KOPT-K1 (cell line): ENCODE measurements at regions not wholly inside any gene's neighbourhood (a gene's known extent, or its start where the extent isn't known, plus 50 kb on each side); places are given as distances from the start of the nearest gene placed in this dataset.

Experiments used
- H3K27ac ChIP-seq: fragments of 200-600 bp; sonication (generic); 2 replicates; pipeline ENCODE4 v1.5.1; 2016; ENCODE audit warnings: antibody characterized with exemption, mild to moderate bottlenecking, low read depth, low read length; ENCODE audit not compliant: poor library complexity, severe bottlenecking
- H3K36me3 ChIP-seq: fragments of 200-600 bp; sonication (generic); 2 replicates; pipeline ENCODE4 v1.5.1; 2017; ENCODE audit warnings: antibody characterized with exemption, mild to moderate bottlenecking, low read length, moderate library complexity; ENCODE audit not compliant: insufficient read depth
- H3K9me3 ChIP-seq: fragments of 200-600 bp; sonication (generic); 2 replicates; pipeline ENCODE4 v1.5.1; 2017; ENCODE audit warnings: antibody characterized with exemption, low read length, mild to moderate bottlenecking; ENCODE audit not compliant: insufficient read depth, poor library complexity, severe bottlenecking

DNA sequence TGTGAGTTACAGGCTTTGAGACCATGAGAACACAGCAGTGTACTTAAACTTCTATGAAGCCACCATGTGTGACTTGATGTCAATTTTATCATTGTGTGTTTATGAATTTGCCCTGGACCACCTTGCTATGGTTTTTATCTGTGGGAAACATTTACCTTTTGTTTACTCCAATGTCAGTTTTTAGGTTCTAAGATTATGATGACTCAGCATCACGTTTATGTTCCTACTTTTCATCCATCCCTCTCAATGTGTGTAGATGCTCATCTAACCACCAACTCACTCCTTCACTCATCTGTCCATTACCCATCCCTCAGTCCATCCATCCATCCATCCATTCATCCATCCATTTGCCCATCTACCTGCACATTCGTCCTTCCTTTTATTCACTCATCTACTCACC is 338.8 kb downstream of the MIAT start:
- no peak overlapping the region for H3K27ac ChIP-seq
- H3K36me3 ChIP-seq = no peaks in the 10 kb centered on the region
- no peaks in the 10 kb centered on the region for H3K9me3 ChIP-seq

DNA sequence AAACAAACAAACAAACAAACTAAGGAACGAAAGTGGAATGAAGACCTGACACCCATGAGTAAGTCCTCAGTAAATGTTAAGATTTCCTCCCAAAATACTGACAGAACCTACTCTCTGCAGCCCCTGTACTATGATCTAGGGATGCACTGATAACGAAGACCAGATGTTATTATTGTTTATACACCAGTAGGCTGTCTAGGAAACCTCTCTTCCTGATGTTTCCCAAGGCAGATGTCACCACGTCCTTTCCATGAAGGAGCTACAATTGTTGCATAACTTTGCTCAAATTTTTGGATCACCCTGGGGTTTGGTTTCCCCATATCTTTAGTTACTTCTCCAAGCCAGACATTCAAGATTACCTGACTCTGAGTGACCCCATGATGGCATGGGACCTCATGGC is 340.7 kb downstream of the MIAT start:
- Histone ChIP-seq H3K9me3 (no peaks in the 10 kb centered on the region), H3K27ac (no peak overlapping the region), H3K36me3 (no peaks in the 10 kb centered on the region)

DNA sequence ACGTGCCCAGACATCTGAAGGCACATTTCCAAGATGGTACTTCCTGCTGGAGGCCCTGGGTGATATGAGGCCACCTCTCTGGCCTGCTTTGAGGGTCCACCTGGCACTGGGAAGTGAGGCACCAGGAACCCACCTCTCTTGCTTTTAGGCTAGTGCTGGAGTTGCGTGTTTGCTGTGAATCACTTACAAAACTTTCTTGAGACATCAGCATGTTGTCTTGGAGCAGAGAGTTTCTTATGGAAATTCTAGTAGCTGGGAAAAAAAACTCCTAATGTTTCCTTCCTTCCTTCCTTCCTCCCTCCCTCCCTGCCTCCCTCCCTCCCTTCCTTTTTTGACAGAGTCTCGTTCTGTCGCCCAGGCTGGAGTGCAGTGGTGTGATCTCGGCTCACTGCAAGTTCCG is 341.3 kb downstream of the MIAT start:
- Histone ChIP-seq H3K9me3 (no peaks in the 10 kb centered on the region), H3K27ac (no peak overlapping the region), H3K36me3 (no peaks in the 10 kb centered on the region)

DNA sequence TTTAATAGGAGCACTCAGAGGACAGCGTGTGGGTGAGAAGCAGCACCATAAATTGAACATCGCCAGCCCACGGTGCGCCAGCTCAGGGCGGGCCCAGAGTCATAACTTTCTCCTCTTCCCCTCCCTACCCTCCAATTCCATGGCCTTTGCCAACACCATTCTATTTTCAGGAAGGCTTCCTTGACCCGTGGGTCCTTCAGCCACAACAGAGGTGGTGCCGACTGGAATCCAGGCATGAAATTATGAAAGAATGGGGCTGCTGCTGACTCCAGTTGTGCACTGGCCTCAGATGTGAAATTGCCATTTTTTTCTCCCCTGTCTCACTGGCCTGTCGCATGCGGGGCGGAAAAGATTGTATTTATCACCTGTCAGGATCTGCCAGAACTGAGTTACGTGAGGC is 345.9 kb downstream of the MIAT start:
- no peaks in the 10 kb centered on the region for H3K9me3 ChIP-seq

DNA sequence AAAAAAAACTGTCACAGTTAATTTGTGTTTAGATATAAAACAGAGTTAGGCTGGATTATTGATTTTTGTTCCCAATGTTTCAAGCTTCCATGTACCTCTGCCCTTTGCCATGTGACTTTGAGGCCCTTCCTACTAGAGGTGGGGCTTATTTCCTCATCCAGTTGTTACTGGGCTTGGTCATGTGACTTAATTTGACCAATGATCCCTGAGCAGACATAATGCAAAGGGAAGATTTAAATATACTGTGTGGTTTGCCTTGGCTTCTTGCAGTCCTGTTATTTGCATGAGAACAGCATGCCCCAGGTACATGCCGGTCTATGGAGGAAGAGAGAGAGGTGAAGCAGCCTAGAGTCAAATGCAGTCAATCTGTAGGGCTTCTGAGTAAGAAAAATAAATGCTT is 347.0 kb downstream of the MIAT start:
- no peaks in the 10 kb centered on the region for H3K9me3 ChIP-seq
- H3K27ac ChIP-seq = no peak overlapping the region
- H3K36me3 ChIP-seq = no peaks in the 10 kb centered on the region

More for the DNA sequence above, 345.9 kb downstream of the MIAT start:
- H3K36me3 ChIP-seq = no peaks in the 10 kb centered on the region
- H3K27ac ChIP-seq = no peak overlapping the region

DNA sequence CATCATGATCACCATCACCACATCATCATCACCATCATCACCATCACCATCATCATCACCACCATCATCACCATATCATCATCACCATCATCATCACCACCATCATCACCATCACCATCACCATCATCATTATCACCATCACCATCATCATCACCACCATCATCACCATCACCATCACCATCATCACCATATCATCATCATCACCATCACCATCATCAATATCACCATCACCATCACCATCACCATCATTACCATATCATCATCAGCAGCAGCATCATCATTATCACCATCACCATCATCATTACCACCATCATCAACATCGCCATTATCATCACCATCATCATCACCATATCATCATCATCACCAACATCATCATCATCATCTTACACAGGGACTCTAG is 351.1 kb downstream of the MIAT start:
- no peak overlapping the region for H3K27ac ChIP-seq
- H3K36me3 ChIP-seq = no peaks in the 10 kb centered on the region
- no peaks in the 10 kb centered on the region for H3K9me3 ChIP-seq

DNA sequence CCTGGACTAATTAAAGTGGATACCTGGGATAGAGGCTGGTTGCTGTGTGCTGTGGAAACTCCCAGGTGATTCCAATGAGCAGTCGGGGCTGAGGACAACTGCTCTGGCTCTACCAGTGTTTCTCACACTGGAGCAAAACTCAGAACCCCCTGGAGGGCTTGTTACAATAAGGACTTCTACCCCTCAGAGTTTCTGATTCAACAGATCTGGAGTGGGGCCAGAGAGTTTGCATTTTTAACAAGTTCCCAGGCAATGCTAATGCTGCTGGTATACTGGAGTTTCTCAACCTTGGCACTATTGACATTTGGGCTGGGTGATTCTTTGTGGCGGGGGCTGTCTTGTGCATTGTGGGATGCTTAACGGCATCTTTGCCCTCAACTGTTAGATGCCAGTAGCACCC is 353.7 kb downstream of the MIAT start:
- H3K36me3 ChIP-seq = no peaks in the 10 kb centered on the region
- no peak overlapping the region for H3K27ac ChIP-seq
- H3K9me3 ChIP-seq = no peaks in the 10 kb centered on the region

DNA sequence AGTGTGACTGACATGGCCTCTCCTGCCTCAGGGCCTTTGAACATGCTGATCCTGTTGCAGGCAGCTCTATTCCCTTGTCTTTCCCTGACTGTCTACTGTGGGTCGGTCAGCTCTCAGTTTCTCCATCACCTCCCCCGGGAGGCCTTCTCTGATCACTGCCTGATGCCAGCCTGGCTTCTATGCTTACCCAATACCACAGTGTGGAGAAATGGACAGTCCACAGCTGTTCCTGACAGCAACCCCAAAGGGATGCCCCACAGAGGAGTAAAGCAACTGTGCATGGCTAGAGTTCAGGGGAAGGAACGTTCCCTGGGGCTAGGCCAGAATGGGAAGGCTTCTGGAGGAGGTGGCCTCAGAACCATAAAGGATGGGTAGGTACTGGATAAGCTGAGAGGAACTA is 354.3 kb downstream of the MIAT start:
- Histone ChIP-seq H3K9me3 (no peaks in the 10 kb centered on the region), H3K36me3 (no peaks in the 10 kb centered on the region), H3K27ac (no peak overlapping the region)

DNA sequence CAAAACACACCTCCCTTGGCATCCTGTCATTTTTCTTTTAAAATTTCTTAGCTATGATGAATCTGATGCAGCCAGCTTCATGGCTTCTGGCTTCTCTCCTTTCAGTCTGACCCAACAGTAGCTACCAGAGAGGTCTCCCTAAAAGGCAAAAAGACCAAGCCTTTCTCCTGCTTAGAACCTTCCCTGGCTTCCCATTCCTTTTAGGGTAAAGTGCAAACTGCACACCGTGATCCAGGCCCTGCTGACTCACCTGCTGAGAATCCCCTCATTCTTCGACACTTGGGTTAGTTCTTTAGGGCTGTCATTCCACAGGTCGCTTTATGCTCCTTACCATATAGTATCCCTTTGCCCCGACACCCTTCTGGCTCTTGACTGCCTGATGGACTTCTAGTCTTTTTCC is 362.4 kb downstream of the MIAT start:
- no peak overlapping the region for H3K27ac ChIP-seq
- no peaks in the 10 kb centered on the region for H3K36me3 ChIP-seq
- no peaks in the 10 kb centered on the region for H3K9me3 ChIP-seq

DNA sequence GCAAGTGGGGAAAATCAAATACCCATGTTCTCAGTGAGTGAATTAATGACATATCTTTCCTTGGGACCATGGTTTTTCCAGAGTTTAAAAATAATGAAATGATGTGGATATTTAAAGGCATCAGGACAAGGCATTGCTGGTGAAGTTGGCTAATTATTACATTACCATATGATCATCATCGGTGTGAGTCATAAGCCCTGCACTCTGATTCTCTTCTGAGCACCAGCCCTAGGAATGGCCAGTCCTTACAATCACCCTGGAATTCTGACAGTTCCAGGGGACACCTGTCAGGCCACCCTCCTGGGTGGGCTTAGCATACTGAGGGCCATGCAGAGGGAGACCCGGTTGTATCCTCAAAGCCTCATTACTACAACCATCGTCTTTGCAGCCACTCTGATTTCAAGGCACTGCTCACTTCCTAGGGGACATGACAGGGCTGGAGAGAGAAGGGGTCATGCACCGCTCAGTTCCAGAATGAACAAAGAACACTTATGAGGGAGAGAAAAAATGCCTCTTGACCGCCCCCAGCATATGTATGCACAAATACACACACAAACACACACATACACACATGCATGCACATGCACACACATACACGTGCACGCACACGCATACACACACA is 365.0 kb downstream of the MIAT start:
- no peaks in the 10 kb centered on the region for H3K9me3 ChIP-seq
- H3K36me3 ChIP-seq = no peaks in the 10 kb centered on the region
- H3K27ac ChIP-seq = no peak overlapping the region

DNA sequence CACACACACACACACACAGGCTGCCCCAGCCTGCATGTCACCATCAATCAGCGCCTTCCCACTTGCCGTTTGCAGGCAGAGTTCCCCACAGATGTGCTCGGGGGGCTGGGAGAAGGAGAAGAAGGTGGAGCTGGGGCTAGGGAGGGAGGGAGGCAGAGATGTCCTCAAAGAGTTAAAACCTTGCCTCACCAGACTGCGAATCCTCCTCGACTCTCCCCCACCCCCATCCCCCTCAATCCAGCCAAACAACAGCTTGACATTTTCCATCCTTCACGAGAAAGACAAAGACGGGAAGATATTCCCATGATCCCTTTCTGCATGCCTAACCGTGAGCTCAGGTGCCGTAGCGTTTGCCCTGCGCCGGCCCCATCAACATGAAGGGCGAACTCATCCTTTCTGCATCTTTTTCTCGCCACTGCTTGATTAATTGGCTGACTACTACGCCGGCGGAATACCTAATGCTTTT is 365.5 kb downstream of the MIAT start:
- H3K9me3 ChIP-seq = no peaks in the 10 kb centered on the region
- H3K36me3 ChIP-seq = no peaks in the 10 kb centered on the region
- H3K27ac ChIP-seq = no peak overlapping the region

DNA sequence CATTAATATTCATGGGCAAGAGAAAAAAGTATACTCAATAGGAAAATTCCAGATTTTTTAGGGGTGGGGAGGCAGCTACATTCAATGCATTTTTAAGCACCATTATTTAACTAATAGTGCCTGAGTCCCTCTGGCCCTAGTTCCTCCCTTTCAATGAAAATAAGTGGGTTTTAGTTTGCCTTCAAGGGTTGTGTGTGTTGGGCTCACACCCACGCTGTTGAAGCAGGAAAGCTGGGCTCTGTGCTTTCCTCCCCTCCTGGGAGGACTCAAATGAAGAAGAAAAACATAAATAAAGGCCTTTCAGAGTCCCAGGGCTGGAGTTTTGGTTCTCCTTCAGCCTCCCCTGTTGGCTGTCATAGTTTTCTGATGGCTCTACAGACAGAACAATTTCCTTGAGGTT is 366.2 kb downstream of the MIAT start:
- H3K27ac ChIP-seq = no peak overlapping the region
- no peaks in the 10 kb centered on the region for H3K9me3 ChIP-seq
- no peaks in the 10 kb centered on the region for H3K36me3 ChIP-seq

DNA sequence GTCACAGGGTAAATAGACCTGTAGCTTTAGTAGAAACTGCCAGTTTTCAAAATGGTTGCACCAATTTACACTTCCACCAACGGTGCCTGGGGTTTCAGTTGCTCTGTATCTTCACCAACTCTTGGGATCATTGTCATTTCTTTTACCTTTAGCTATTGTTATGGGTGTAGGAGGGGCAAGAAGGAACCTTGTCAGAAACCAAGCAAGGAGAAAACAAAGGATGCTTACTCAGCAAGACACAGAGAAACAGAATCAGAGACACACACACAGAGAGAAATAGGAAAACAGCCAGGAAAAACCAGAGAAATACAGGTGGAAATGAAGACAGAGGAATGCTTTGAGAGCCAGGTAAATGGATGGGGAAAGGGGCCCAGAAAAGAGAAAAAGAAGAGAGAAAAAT is 367.6 kb downstream of the MIAT start:
- no peak overlapping the region for H3K27ac ChIP-seq
- no peaks in the 10 kb centered on the region for H3K36me3 ChIP-seq
- no peaks in the 10 kb centered on the region for H3K9me3 ChIP-seq

DNA sequence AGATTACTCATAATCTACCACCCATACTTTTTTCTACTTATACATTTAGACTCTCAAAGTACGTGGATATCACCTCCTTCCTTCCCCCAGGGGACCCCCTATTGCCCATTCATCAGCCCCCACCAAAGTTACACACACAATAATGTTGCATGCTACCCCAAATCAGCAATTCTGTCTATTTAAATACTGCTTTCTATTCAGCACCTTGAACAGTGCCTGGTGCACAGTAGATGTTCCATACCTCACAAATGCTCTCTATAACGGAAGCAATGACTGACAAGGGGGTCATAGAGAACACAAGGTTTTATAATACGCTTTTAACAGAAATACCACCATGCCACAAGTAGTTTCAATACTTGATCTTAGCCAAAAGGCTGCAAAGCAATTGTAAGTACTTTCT is 370.7 kb downstream of the MIAT start:
- Histone ChIP-seq H3K27ac (no peak overlapping the region), H3K9me3 (no peaks in the 10 kb centered on the region), H3K36me3 (no peaks in the 10 kb centered on the region)

DNA sequence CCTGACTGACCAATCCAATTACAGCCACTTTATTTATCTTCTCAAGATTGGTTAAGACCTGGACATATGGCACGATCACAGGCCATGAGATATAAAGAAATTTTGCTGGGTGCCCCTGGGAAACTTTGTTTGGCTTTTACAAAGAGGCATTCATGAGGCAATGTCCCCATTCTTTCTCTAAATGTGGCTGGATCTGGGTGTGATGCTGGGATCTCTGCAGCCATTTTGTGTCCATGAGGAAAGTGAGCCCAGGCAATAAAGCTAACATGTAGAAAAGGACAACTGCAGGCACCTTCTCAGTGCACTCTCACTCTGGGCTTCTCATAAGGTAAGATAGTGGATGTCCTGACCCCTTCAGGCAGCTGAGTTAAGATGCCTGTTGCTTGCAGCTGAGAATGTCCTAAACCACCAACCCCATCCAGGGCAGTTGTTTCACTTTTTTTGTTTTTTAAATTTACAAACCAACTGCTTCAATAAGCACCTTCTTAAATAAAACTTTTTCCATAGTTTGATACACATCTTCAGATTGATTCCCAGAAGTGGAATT is 372.3 kb downstream of the MIAT start:
- H3K9me3 ChIP-seq = no peaks in the 10 kb centered on the region
- H3K36me3 ChIP-seq = no peaks in the 10 kb centered on the region
- H3K27ac ChIP-seq = no peak overlapping the region

DNA sequence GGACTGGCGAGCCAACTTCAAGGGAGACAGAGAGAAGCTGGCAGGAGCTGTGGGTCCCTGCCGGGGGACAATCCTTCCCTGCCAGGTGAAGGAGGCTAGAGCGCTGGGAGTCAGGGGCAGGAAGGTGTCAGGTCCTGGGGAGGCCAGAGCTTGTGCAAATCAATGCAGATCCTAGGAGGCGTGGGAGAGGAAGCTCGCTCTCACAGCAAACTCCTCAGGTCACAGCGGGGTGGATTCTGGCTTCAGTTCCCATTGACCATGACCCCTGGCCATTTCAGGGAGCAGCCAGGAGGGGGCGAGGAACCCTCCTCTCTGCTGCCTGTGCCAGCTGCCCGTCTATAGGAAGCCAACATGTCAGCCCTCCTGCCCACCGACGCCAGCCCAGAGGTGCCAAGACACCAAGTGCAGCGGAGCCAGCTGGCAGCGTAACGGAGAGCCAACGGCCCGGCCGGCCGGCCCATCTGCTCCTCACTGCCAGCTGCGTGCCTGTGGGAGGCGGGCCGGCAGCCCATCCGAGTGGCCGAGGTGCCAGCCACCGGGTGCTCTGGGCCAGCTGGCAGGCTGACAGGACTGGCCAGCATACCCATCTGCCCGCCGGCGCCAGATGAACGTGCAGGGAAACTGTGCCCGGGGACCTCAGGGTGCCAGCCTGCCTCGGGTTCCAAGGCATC is 374.8 kb downstream of the MIAT start:
- Histone ChIP-seq H3K36me3 (no peaks in the 10 kb centered on the region), H3K9me3 (no peaks in the 10 kb centered on the region), H3K27ac (no peak overlapping the region)
